DMS 273 (cell line): ENCODE measurements at regions not wholly inside any gene's neighbourhood (a gene's known extent, or its start where the extent isn't known, plus 50 kb on each side); places are given as distances from the start of the nearest gene placed in this dataset.
"Not testable (repeated sequence)": the region's sequence is repeated elsewhere in the genome, so short reads cannot be mapped to it uniquely, and the experiment has no call there.

ENCODE experiments used
- DNase-seq: peaks from one replicate; lab custom pipeline; 2025; ENCODE audit not compliant: unreplicated experiment; lab: John Stamatoyannopoulos, UW

- DNase-seq: peak; percentile 86
Measured at GRCh38 chr4:3954540-3955320, 188.5 kb downstream of the ADRA2C start.

- peak; percentile 98 for DNase-seq
Measured at GRCh38 chr4:3955321-3956164, 189.4 kb downstream of the ADRA2C start.

- DNase-seq: peak; percentile 51
Measured at GRCh38 chr4:3956165-3956867, 190.1 kb downstream of the ADRA2C start.

GRCh38 chr4:3961091-3961672, 195.0 kb downstream of the ADRA2C start:
- DNase-seq: not testable (repeated sequence)

GRCh38 chr4:3964572-3965278, 198.5 kb downstream of the ADRA2C start:
- not testable (repeated sequence) for DNase-seq

GRCh38 chr4:3967204-3967603, 201.0 kb downstream of the ADRA2C start:
- DNase-seq: not testable (repeated sequence)

- not testable (repeated sequence) for DNase-seq
Measured at GRCh38 chr4:3972626-3973025, 206.4 kb downstream of the ADRA2C start.

- DNase-seq: not testable (repeated sequence)
Measured at GRCh38 chr4:3973581-3974200, 207.5 kb downstream of the ADRA2C start.

GRCh38 chr4:3983518-3984125, 217.4 kb downstream of the ADRA2C start:
- DNase-seq: not testable (repeated sequence)

GRCh38 chr4:3984796-3985195, 218.6 kb downstream of the ADRA2C start:
- not testable (repeated sequence) for DNase-seq

GRCh38 chr4:3986412-3986811, 220.2 kb downstream of the ADRA2C start:
- not testable (repeated sequence) for DNase-seq

- not testable (repeated sequence) for DNase-seq
Measured at GRCh38 chr4:3997386-3997785, 229.3 kb downstream of the OTOP1 start.

GRCh38 chr4:4004036-4004435, 222.7 kb downstream of the OTOP1 start:
- DNase-seq: not testable (repeated sequence)

- DNase-seq: not testable (repeated sequence)
Measured at GRCh38 chr4:4004702-4005101, 222.0 kb downstream of the OTOP1 start.

- not testable (repeated sequence) for DNase-seq
Measured at GRCh38 chr4:4006356-4006755, 220.4 kb downstream of the OTOP1 start.

GRCh38 chr4:4019071-4019470, 207.7 kb downstream of the OTOP1 start:
- not testable (repeated sequence) for DNase-seq

- not testable (repeated sequence) for DNase-seq
Measured at GRCh38 chr4:4021161-4021560, 205.6 kb downstream of the OTOP1 start.

- peak; percentile 54 for DNase-seq
Measured at GRCh38 chr4:4026708-4027107, 200.0 kb downstream of the OTOP1 start.

- DNase-seq: peak; percentile 74
Measured at GRCh38 chr4:4028752-4029151, 198.0 kb downstream of the OTOP1 start.
